NCI-H2081 (cell line): ENCODE measurements at regions not wholly inside any gene's neighbourhood (a gene's known extent, or its start where the extent isn't known, plus 50 kb on each side); places are given as distances from the start of the nearest gene placed in this dataset.

ENCODE experiments used
- DNase-seq, 2 experiments: peaks; one replicate each; lab custom pipeline; 2025; lab: John Stamatoyannopoulos, UW

- no peak for DNase-seq
Observed at GRCh38 chr14:62087191-62087590, 325.0 kb downstream of the SNAPC1 start.

GRCh38 chr14:62093736-62094135 lies 331.5 kb downstream of the SNAPC1 start:
- DNase-seq = no peak

- DNase-seq = no peak
Observed at GRCh38 chr14:62097072-62097471, 334.9 kb downstream of the SNAPC1 start.

GRCh38 chr14:62097824-62098223 lies 335.6 kb downstream of the SNAPC1 start:
- DNase-seq = no peak

GRCh38 chr14:62098357-62098756 lies 336.1 kb downstream of the SNAPC1 start:
- no peak for DNase-seq

GRCh38 chr14:62099091-62099490 lies 336.9 kb downstream of the SNAPC1 start:
- DNase-seq = no peak

GRCh38 chr14:62101189-62101588 lies 339.0 kb downstream of the SNAPC1 start:
- DNase-seq = no peak

GRCh38 chr14:62101673-62102348 lies 339.6 kb downstream of the SNAPC1 start:
- DNase-seq = no peak

- DNase-seq = no peak
Observed at GRCh38 chr14:62102349-62102725, 340.1 kb downstream of the SNAPC1 start.

- peak in 1 of 2 experiments; percentile 16 for DNase-seq
Observed at GRCh38 chr14:62103464-62103863, 341.2 kb downstream of the SNAPC1 start.

GRCh38 chr14:62110941-62111340 lies 348.7 kb downstream of the SNAPC1 start:
- DNase-seq = no peak

- DNase-seq = peak; percentile 59 to 80
Observed at GRCh38 chr14:62117010-62117750, 355.0 kb downstream of the SNAPC1 start.

GRCh38 chr14:62117751-62118105 lies 355.5 kb downstream of the SNAPC1 start:
- DNase-seq = no peak

GRCh38 chr14:62118461-62118860 lies 356.2 kb downstream of the SNAPC1 start:
- DNase-seq = no peak

- no peak for DNase-seq
Observed at GRCh38 chr14:62118871-62119270, 356.7 kb downstream of the SNAPC1 start.

GRCh38 chr14:62123961-62124360 lies 361.7 kb downstream of the SNAPC1 start:
- no peak for DNase-seq

- DNase-seq = no peak
Observed at GRCh38 chr14:62125793-62126192, 363.6 kb downstream of the SNAPC1 start.

- DNase-seq = peak; percentile 46 to 53
Observed at GRCh38 chr14:62126879-62127478, 364.8 kb downstream of the SNAPC1 start.

GRCh38 chr14:62130441-62130840 lies 368.2 kb downstream of the SNAPC1 start:
- DNase-seq = no peak

GRCh38 chr14:62133776-62134550 lies 371.7 kb downstream of the SNAPC1 start:
- DNase-seq = no peak

- DNase-seq = no peak
Observed at GRCh38 chr14:62138593-62138992, 376.4 kb downstream of the SNAPC1 start.

GRCh38 chr14:62141139-62141538 lies 378.9 kb downstream of the SNAPC1 start:
- no peak for DNase-seq

- no peak for DNase-seq
Observed at GRCh38 chr14:62143245-62143644, 381.0 kb downstream of the SNAPC1 start.
